Left renal pelvis (tissue), 4 donors: ENCODE measurements at regions not wholly inside any gene's neighbourhood (a gene's known extent, or its start where the extent isn't known, plus 50 kb on each side); places are given as distances from the start of the nearest gene placed in this dataset.

Experiments used
- DNase-seq, 4 donors: peaks; one replicate each; pipeline ENCODE4 v3.0.0-alpha.2; 2013; ENCODE audit warnings: low read depth in 4 of 4, low spot score in 3 of 4

GRCh38 chr17:33806631-33807030 lies 448.5 kb upstream of the CCL2 start:
- DNase-seq = no peak

- DNase-seq = no peak
Observed at GRCh38 chr17:33809748-33810147, 445.3 kb upstream of the CCL2 start.

GRCh38 chr17:33811004-33811760 lies 443.9 kb upstream of the CCL2 start:
- no peak for DNase-seq

GRCh38 chr17:33811984-33812577 lies 443.0 kb upstream of the CCL2 start:
- no peak for DNase-seq

GRCh38 chr17:33814852-33815251 lies 440.2 kb upstream of the CCL2 start:
- DNase-seq = no peak

GRCh38 chr17:33816036-33816435 lies 439.0 kb upstream of the CCL2 start:
- DNase-seq = no peak

GRCh38 chr17:33816842-33817617 lies 438.1 kb upstream of the CCL2 start:
- DNase-seq = no peak

GRCh38 chr17:33819539-33819938 lies 435.5 kb upstream of the CCL2 start:
- no peak for DNase-seq

- DNase-seq = peak in 1 of 4 donors; percentile 12
Observed at GRCh38 chr17:33832262-33832661, 422.8 kb upstream of the CCL2 start.

- no peak for DNase-seq
Observed at GRCh38 chr17:33837281-33837680, 417.8 kb upstream of the CCL2 start.

- no peak for DNase-seq
Observed at GRCh38 chr17:33838281-33838680, 416.8 kb upstream of the CCL2 start.

- DNase-seq = no peak
Observed at GRCh38 chr17:33847900-33848299, 407.2 kb upstream of the CCL2 start.

- no peak for DNase-seq
Observed at GRCh38 chr17:33848433-33848832, 406.7 kb upstream of the CCL2 start.

GRCh38 chr17:33854596-33854995 lies 400.5 kb upstream of the CCL2 start:
- DNase-seq = no peak

GRCh38 chr17:33858121-33858520 lies 397.0 kb upstream of the CCL2 start:
- DNase-seq = no peak

GRCh38 chr17:33858682-33859081 lies 396.4 kb upstream of the CCL2 start:
- no peak for DNase-seq

- DNase-seq = no peak
Observed at GRCh38 chr17:33862772-33863602, 392.1 kb upstream of the CCL2 start.

GRCh38 chr17:33864758-33865229 lies 390.3 kb upstream of the CCL2 start:
- no peak for DNase-seq

GRCh38 chr17:33868899-33869298 lies 386.2 kb upstream of the CCL2 start:
- no peak for DNase-seq

- no peak for DNase-seq
Observed at GRCh38 chr17:33870936-33871335, 384.1 kb upstream of the CCL2 start.
